HCT116 (cell line): ENCODE measurements at regions not wholly inside any gene's neighbourhood (a gene's known extent, or its start where the extent isn't known, plus 50 kb on each side); places are given as distances from the start of the nearest gene placed in this dataset.

ENCODE experiments used
- ATAC-seq: fragments of 200-7000 bp; cut with Tn5 transposase; 2 replicates; pipeline ENCODE4 v1.9.1; 2020; ENCODE audit warnings: mild to moderate bottlenecking, moderate library complexity
- BruUV-seq: library from RNA; stranded (reverse); fragments of 400-500 nt; replicated peaks from 2 replicates; lab custom pipeline; 2021; lab: Mats Ljungman, UMichigan
- CTCF ChIA-PET: fragments of 300-600 bp; sonication (Branson Sonifier 250); formaldehyde crosslinking; loops from one replicate; lab custom pipeline; 2021; ENCODE audit warnings: antibody characterized with exemption; lab: Charles Lee
- POLR2A ChIA-PET: fragments of 300-600, 350-600 bp; sonication (Branson Sonifier 250); formaldehyde crosslinking; loops from one replicate; lab custom pipeline; 2021; ENCODE audit warnings: antibody characterized with exemption; lab: Charles Lee
- RAD21 ChIA-PET, 2 experiments: fragments of 300-600 bp; sonication (Branson Sonifier 250); formaldehyde crosslinking; loops; one replicate each; lab custom pipeline; 2023; ENCODE audit warnings: low total read pairs in 2 of 2; ENCODE audit not compliant: uncharacterized antibody in 2 of 2, unreplicated experiment in 2 of 2, low non-redundant PET in 1 of 2; lab: Charles Lee
- DNase-seq: peaks from one replicate; pipeline ENCODE4 v3.0.0-alpha.2; 2010; ENCODE audit warnings: low read depth, low spot score
- H2AFZ ChIP-seq: fragments of 200-600 bp; shearing (Covaris generic), sonication (generic); 2 replicates; pipeline ENCODE4 v1.6.1; 2017; ENCODE audit warnings: low read depth, mixed run types, mixed read lengths, antibody characterized with exemption, low read length; ENCODE audit not compliant: poor library complexity, severe bottlenecking
- H3K27ac ChIP-seq: 2 replicates; pipeline ENCODE4 v1.5.1; 2012; ENCODE audit warnings: low read depth, low read length
- H3K27me3 ChIP-seq: fragments of 200-600 bp; sonication (generic); 2 replicates; pipeline ENCODE4 v1.6.1; 2016; ENCODE audit warnings: mixed run types, low read length, mixed read lengths; ENCODE audit not compliant: insufficient read depth
- H3K36me3 ChIP-seq, 2 experiments: fragments of 200-500 bp in 1 of 2; fragments of 200-600 bp in 1 of 2; sonication (Bioruptor generic) in 1 of 2; sonication (generic) in 1 of 2; 2 replicates each; pipeline versions ENCODE4 v1.5.1 to v1.6.1; 2014 to 2016; ENCODE audit warnings: low read length in 2 of 2, inconsistent platforms in 1 of 2, mixed read lengths in 1 of 2, mixed run types in 1 of 2; ENCODE audit not compliant: insufficient read depth in 2 of 2, control insufficient read depth in 1 of 2
- H3K4me1 ChIP-seq, 2 experiments: fragments of 200-600 bp in 1 of 2; sonication (generic) in 1 of 2; 2 replicates each; pipeline versions ENCODE4 v1.5.1 to v1.6.1; 2012 to 2017; ENCODE audit warnings: low read length in 2 of 2, inconsistent platforms in 1 of 2, mild to moderate bottlenecking in 1 of 2, mixed read lengths in 1 of 2, mixed run types in 1 of 2, moderate library complexity in 1 of 2; ENCODE audit not compliant: insufficient read depth in 2 of 2, control insufficient read depth in 1 of 2
- H3K4me2 ChIP-seq: fragments of 200-600 bp; sonication (generic); 2 replicates; pipeline ENCODE4 v1.6.1; 2017; ENCODE audit warnings: mixed run types, low read length, mixed read lengths
- H3K4me3 ChIP-seq, 2 experiments: fragments of 200-600 bp in 1 of 2; sonication (generic) in 1 of 2; replicated peaks in 1 of 2; 2 replicates each; pipeline ENCODE4 v1.5.1; 2011 to 2016; ENCODE audit warnings: low read length in 2 of 2, control low read depth in 1 of 2, low read depth in 1 of 2, mild to moderate bottlenecking in 1 of 2, mixed read lengths in 1 of 2, mixed run types in 1 of 2
- H3K79me2 ChIP-seq: fragments of 200-600 bp; sonication (generic); 2 replicates; pipeline ENCODE4 v1.6.1; 2017; ENCODE audit warnings: mild to moderate bottlenecking, mixed run types, low read length, moderate library complexity, mixed read lengths; ENCODE audit not compliant: insufficient read depth
- H3K9ac ChIP-seq: fragments of 200-600 bp; sonication (generic); 2 replicates; pipeline ENCODE4 v1.6.1; 2016; ENCODE audit warnings: low read length, mixed read lengths
- H3K9me2 ChIP-seq: fragments of 200-600 bp; sonication (generic), shearing (Covaris generic); 2 replicates; pipeline ENCODE4 v1.6.1; 2017; ENCODE audit warnings: mixed run types, mild to moderate bottlenecking, moderate library complexity; ENCODE audit not compliant: insufficient read depth
- H3K9me3 ChIP-seq, 2 experiments: fragments of 200-500 bp in 1 of 2; fragments of 200-600 bp in 1 of 2; sonication (Bioruptor generic) in 1 of 2; sonication (generic) in 1 of 2; 2 replicates each; pipeline ENCODE4 v1.6.1; 2014 to 2017; ENCODE audit warnings: low read length in 2 of 2, mixed read lengths in 2 of 2, inconsistent platforms in 1 of 2, low read depth in 1 of 2, mild to moderate bottlenecking in 1 of 2, mixed run types in 1 of 2, moderate library complexity in 1 of 2; ENCODE audit not compliant: control insufficient read depth in 1 of 2, insufficient read depth in 1 of 2
- H4K20me1 ChIP-seq: fragments of 200-600 bp; sonication (generic), shearing (Covaris generic); 2 replicates; pipeline ENCODE4 v1.6.1; 2017; ENCODE audit warnings: mixed run types, mild to moderate bottlenecking, moderate library complexity; ENCODE audit not compliant: insufficient read depth
- CBX3 ChIP-seq: IDR thresholded peaks from 2 replicates; pipeline ENCODE4 v1.6.1; 2012; ENCODE audit warnings: low read depth
- EGR1 ChIP-seq: IDR thresholded peaks from 2 replicates; pipeline ENCODE4 v1.6.1; 2012; ENCODE audit warnings: low read depth
- EZH2phosphoT487 ChIP-seq: fragments of 200-600 bp; IDR thresholded peaks from 2 replicates; pipeline ENCODE4 v1.6.1; 2018; ENCODE audit warnings: antibody characterized with exemption, borderline replicate concordance
- FOSL1 ChIP-seq: IDR thresholded peaks from 2 replicates; pipeline ENCODE4 v1.6.1; 2012; ENCODE audit warnings: low read depth
- JUND ChIP-seq: IDR thresholded peaks from 2 replicates; pipeline ENCODE4 v1.6.1; 2012
- POLR2AphosphoS5 ChIP-seq: IDR thresholded peaks from 2 replicates; pipeline ENCODE4 v1.6.1; 2011; ENCODE audit warnings: mild to moderate bottlenecking, low read depth, low read length, moderate library complexity
- SIN3A ChIP-seq: IDR thresholded peaks from 2 replicates; pipeline ENCODE4 v1.6.1; 2012; ENCODE audit warnings: low read depth
- SP1 ChIP-seq: IDR thresholded peaks from 2 replicates; pipeline ENCODE4 v1.6.1; 2012; ENCODE audit warnings: low read depth
- ZNF274 ChIP-seq: fragments of 200-500 bp; sonication (Bioruptor generic); IDR thresholded peaks from 2 replicates; pipeline ENCODE4 v1.6.1; 2014; ENCODE audit warnings: mild to moderate bottlenecking, low read depth, low read length, inconsistent platforms
- intact Hi-C: fragments of 100-400 bp; cut with micrococcal nuclease; formaldehyde crosslinking; loops from 2 replicates; pipeline ENCODE4 v1.10.0; 2022
- TF ChIP-seq, protein P1 (sequence below): IDR thresholded peaks from 2 replicates; pipeline ENCODE4 v1.6.1; 2012; ENCODE audit warnings: low read depth
- TF ChIP-seq, protein P2 (sequence below): IDR thresholded peaks from 2 replicates; pipeline ENCODE4 v1.6.1; 2012
- TF ChIP-seq, protein P3 (sequence below): IDR thresholded peaks from 2 replicates; pipeline ENCODE4 v1.6.1; 2012
- TF ChIP-seq, protein P4 (sequence below): IDR thresholded peaks from 2 replicates; pipeline ENCODE4 v1.6.1; 2011; ENCODE audit warnings: mild to moderate bottlenecking, low read length, moderate library complexity; ENCODE audit not compliant: insufficient replicate concordance; ENCODE audit errors: extremely low read depth

DNA sequence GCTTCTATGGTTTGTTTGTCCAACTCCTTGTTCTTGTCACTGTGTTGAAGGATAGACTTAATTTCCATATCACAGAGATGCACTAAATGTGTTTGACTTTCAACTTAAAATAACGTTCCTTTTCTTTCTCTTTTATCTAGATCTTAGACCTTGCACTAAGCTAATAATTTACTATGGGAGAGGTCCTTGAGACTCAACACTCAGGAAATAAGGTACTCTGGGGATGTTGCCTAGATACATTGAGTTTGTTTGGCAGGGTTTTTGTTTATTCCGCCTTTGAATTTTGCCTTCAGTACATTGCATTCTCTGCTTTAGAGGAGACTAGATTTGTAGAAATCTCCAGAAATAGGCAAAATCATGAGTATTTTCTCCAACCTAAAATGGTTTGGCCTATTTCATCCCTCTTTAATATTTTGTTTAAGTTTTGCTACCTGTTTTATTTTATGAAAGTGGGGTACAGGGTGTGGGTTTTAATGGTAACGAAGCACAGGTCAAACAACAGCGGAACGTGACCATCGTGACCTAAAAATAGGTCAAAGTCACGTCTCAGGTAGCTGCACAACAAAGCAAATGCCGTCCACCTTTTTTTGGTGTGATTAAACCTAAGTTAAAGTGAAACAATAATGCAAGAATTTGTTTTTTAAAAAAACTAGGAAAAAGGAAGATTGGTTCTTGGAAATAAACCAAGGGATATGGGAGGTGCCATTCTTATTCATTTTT is 115.3 kb upstream of the CPSF6 start:
- ChIA-PET RAD21 (no interaction called here), CTCF (no interaction called here)
- intact Hi-C loops, result no loop called here

DNA sequence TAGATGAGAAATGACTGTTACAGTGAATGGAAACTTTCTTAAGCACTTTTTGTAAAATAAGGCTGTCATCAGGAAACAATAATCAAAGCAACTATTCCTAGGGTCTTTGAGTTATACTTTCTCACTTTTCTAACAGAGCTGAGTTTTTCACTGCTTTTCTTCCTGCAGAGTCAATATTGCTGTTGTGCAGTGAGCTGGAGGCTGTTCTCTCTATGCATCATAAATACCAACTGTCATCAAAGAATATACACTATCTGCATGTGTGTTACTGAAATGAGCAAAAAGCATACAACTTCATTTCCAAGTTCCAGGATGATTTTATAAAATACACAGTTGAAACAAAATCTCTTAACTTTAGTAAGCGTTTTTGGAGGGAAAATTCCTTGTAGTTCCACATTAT is 110.4 kb upstream of the CPSF6 start:
- Histone ChIP-seq H3K4me1 (no peaks in the 10 kb centered on the region), H3K36me3 (no peaks in the 10 kb centered on the region), H3K9me3 (no peaks in the 10 kb centered on the region), H3K4me3 (no peak overlapping the region), H3K9ac (no peak overlapping the region), H3K9me2 (no peaks in the 10 kb centered on the region), H3K4me2 (no peak overlapping the region), H3K27ac (no peak overlapping the region), H4K20me1 (no peaks in the 10 kb centered on the region), H3K79me2 (no peaks in the 10 kb centered on the region), H3K27me3 (no peaks in the 10 kb centered on the region), H2AFZ (no peak overlapping the region)
- ChIA-PET CTCF (no interaction called here), RAD21 (no interaction called here), POLR2A (no interaction called here)
- DNase-seq, result no peak
- intact Hi-C loops, result no loop called here
- no TSS peak for BruUV-seq
- no peak for ATAC-seq
- TF ChIP-seq EGR1 (no peak), FOSL1 (no peak), CBX3 (no peak), POLR2AphosphoS5 (no peak), JUND (no peak), SIN3A (no peak), SP1 (no peak), ZNF274 (no peak)
- TF ChIP-seq, protein P1, sequence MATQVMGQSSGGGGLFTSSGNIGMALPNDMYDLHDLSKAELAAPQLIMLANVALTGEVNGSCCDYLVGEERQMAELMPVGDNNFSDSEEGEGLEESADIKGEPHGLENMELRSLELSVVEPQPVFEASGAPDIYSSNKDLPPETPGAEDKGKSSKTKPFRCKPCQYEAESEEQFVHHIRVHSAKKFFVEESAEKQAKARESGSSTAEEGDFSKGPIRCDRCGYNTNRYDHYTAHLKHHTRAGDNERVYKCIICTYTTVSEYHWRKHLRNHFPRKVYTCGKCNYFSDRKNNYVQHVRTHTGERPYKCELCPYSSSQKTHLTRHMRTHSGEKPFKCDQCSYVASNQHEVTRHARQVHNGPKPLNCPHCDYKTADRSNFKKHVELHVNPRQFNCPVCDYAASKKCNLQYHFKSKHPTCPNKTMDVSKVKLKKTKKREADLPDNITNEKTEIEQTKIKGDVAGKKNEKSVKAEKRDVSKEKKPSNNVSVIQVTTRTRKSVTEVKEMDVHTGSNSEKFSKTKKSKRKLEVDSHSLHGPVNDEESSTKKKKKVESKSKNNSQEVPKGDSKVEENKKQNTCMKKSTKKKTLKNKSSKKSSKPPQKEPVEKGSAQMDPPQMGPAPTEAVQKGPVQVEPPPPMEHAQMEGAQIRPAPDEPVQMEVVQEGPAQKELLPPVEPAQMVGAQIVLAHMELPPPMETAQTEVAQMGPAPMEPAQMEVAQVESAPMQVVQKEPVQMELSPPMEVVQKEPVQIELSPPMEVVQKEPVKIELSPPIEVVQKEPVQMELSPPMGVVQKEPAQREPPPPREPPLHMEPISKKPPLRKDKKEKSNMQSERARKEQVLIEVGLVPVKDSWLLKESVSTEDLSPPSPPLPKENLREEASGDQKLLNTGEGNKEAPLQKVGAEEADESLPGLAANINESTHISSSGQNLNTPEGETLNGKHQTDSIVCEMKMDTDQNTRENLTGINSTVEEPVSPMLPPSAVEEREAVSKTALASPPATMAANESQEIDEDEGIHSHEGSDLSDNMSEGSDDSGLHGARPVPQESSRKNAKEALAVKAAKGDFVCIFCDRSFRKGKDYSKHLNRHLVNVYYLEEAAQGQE, result no peak
- TF ChIP-seq, protein P2, sequence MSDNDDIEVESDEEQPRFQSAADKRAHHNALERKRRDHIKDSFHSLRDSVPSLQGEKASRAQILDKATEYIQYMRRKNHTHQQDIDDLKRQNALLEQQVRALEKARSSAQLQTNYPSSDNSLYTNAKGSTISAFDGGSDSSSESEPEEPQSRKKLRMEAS, result no peak
- TF ChIP-seq, protein P3, sequence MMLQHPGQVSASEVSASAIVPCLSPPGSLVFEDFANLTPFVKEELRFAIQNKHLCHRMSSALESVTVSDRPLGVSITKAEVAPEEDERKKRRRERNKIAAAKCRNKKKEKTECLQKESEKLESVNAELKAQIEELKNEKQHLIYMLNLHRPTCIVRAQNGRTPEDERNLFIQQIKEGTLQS, result no peak

More for the DNA sequence above, 115.3 kb upstream of the CPSF6 start:
- no peak overlapping the region for H3K4me2 ChIP-seq
- no peak for ATAC-seq
- H3K9me3 ChIP-seq, result no peaks in the 10 kb centered on the region
- no peaks in the 10 kb centered on the region for H3K9me2 ChIP-seq
- no peak overlapping the region for H3K27ac ChIP-seq
- no peaks in the 10 kb centered on the region for H3K27me3 ChIP-seq
- H2AFZ ChIP-seq, result no peak overlapping the region
- no peaks in the 10 kb centered on the region for H3K79me2 ChIP-seq
- no peaks in the 10 kb centered on the region for H3K4me1 ChIP-seq
- H3K9ac ChIP-seq, result no peak overlapping the region
- TF ChIP-seq EZH2phosphoT487 (no peak), SIN3A (no peak)
- TF ChIP-seq, protein P4, sequence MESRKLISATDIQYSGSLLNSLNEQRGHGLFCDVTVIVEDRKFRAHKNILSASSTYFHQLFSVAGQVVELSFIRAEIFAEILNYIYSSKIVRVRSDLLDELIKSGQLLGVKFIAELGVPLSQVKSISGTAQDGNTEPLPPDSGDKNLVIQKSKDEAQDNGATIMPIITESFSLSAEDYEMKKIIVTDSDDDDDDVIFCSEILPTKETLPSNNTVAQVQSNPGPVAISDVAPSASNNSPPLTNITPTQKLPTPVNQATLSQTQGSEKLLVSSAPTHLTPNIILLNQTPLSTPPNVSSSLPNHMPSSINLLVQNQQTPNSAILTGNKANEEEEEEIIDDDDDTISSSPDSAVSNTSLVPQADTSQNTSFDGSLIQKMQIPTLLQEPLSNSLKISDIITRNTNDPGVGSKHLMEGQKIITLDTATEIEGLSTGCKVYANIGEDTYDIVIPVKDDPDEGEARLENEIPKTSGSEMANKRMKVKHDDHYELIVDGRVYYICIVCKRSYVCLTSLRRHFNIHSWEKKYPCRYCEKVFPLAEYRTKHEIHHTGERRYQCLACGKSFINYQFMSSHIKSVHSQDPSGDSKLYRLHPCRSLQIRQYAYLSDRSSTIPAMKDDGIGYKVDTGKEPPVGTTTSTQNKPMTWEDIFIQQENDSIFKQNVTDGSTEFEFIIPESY, result no peak
- no peak for DNase-seq
- BruUV-seq, result no TSS peak
- no peak overlapping the region for H3K4me3 ChIP-seq
- H4K20me1 ChIP-seq, result no peaks in the 10 kb centered on the region
- POLR2A ChIA-PET, result no interaction called here
- H3K36me3 ChIP-seq, result no peaks in the 10 kb centered on the region
